GM21447 (cell line): ENCODE measurements at regions not wholly inside any gene's neighbourhood (a gene's known extent, or its start where the extent isn't known, plus 50 kb on each side); places are given as distances from the start of the nearest gene placed in this dataset.

Experiments used
- ATAC-seq: cut with Tn5 transposase; IDR thresholded peaks from one replicate; pipeline ENCODE4 v1.9.1; 2021; ENCODE audit not compliant: unreplicated experiment

DNA sequence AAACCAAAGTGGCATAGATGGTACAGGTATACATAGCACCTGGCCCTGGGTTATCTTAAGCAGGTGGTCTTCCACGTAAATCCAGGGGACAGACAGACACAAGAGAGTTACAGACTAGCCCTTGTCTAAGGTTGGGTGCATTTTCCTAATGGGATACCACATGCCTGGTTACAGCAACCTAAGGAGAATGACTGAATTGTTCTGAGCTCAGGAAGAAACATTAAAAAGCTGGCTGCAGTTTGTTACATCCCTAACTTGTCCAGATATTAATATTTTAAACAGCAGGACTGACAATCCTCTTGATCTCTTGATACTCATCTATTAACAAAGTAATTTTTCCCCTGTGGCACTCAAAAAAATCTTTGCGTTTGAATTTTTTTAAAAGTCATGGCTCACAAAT, 102.2 kb upstream of the SERP2 start:
- ATAC-seq = no peak

GRCh38 chr13:44271915-44272341, 101.7 kb upstream of the SERP2 start:
- no peak for ATAC-seq

DNA sequence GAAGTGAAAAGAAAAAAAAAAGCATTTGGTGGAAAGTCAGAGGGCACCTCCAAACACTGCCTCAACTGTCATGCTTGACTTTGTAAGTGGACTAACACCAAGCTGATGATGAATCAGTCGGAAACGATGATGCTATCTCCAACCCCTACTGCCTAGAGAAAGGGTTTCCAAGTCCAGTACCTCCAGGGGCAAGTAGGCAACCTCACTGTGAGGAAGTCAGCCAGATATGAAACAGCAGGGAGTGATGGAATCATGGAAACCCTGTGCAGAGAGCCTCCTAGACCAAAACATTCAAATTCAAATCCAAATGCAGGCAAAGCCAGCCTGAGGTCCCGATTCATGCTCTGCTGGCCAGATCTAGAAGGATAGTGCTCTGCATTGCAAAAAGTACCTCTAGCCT, 100.9 kb upstream of the SERP2 start:
- no peak for ATAC-seq

DNA sequence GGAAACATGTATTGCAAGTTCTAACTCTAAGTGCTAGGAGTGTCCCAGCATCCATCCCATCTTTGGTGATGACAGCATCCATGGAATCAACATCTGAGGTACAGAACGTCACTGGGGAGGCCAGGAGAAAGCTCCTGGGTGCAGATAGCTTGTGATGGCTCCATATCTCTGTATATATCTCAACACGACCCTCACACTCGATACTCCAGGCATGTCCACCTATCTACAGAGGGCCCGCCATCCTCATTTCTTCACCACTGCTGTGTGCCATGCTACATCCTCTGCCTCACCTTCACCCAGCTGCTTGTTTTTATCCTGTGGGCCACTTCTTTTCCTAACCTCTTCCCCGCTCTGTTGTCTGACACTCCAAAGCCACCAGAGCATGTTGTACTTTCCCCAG, 100.4 kb upstream of the SERP2 start:
- ATAC-seq = no peak

- ATAC-seq = peak; percentile 92
Measured at GRCh38 chr13:44273991-44274770, 99.4 kb upstream of the SERP2 start.

DNA sequence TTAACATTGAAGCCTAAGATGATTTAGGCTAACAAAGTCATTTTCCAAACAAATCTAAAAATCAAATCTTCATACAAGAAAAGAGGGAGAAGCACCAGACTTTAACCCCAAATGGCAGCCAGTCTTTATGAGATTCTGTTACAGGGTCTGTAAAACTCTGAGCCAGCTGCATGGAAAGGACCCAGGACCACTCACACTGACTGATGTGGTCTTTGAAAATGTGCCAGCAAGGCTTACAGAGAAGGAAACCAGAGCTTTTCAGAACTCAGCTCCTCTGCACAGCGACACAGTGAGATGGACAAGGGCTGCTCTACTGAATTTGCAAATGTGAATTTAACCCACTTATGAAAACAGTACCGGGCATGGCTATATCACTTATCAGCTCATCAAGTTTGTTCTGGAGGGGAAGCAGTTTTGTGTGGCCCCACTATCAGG, 98.8 kb upstream of the SERP2 start:
- ATAC-seq = no peak

GRCh38 chr13:44275381-44275780, 98.2 kb upstream of the SERP2 start:
- ATAC-seq = no peak

DNA sequence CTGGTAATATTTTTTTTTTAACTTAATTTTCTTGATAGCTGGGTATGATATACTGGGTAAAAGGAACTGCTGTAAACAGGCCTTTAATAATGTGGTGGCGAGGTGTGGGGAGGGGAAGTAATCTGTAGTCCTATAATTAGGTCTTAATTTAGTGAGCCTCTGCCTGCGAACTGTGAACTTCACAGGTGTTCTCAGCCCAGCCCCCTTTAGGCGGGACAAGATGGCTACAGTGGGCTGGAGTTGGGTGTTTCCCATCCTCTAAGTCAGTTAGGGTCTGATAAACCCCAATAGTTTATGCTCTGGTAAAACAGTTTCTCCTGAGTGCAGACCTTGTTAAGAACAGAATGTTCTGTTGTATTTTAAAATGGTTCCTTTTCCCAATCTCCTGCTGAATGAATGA, 97.6 kb upstream of the SERP2 start:
- ATAC-seq = no peak

GRCh38 chr13:44277459-44277858, 96.2 kb upstream of the SERP2 start:
- ATAC-seq = no peak

DNA sequence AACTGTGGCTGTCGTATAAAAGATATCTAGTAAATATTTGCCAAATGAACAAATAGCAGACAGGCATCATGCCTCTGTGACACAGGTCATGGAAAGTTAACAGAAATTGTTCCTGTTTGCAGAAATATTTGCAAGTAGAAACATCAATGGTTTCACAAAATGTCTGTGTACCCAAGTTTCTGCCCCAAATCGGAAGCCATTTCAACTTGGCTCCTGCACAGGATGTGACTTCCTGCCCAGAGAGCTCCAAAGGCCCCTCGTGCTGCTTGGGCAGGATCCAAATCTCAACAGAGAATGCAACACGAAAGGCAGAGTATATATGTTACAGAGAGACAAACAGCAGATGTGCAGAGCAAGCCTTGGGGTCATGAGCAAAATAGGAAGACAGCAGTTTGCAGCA, 95.5 kb upstream of the SERP2 start:
- no peak for ATAC-seq

DNA sequence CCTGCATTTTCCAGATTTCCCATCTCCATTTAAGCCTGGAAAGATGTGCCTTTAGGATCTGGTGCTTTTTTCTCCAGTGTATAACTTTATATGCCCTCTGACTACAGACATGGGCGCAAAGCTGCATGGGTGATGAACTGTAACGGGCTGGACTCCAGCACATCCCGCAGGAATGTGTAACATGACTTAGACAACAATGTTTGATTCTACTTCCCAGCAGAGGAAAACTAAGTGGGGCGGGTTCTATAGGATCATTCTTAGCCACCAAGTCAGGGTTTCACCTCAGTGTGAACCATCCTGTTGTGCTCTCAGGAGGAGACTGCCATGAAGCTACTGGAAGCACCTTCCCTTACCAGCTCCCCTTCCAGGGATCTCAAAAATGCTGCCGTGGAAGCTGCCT, 93.2 kb upstream of the SERP2 start:
- no peak for ATAC-seq

DNA sequence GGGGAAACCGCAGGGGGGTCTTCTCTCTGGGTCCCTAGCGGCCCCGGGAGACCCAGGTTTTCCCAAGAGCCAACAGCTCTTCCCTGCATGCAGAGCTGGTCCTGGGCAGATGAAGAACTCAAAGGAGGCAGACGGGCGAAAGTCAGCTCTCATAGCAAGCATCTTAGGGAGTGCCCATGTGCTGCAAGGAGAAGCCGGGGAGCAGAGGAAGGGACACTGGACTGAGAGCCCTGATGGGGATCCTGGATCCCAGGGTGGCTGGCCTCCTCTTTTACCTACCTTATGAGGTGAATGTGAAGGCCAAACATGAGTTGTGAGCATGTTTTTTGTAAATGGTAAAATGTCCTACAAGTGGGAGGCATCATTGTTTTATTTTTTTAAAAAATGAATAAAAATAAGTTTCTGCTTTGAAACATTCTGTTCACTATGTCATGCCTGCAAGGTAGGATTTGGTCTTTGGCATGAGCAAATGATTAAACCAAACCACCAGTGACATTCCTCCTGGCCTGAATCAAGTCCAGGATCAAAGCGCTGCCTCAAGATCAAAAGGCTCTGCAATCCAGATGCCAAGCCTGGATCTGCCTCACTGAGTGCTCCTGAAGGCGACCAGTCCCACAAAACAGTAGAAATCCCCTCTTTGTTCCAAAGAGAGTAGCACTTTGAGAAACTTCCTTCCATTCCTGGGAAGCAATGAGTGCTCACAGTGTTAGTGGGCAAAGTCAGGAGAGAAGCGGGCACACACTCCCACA, 92.2 kb upstream of the SERP2 start:
- no peak for ATAC-seq

GRCh38 chr13:44283600-44283999, 90.0 kb upstream of the SERP2 start:
- ATAC-seq = no peak

GRCh38 chr13:44287958-44288357, 85.7 kb upstream of the SERP2 start:
- ATAC-seq = no peak

DNA sequence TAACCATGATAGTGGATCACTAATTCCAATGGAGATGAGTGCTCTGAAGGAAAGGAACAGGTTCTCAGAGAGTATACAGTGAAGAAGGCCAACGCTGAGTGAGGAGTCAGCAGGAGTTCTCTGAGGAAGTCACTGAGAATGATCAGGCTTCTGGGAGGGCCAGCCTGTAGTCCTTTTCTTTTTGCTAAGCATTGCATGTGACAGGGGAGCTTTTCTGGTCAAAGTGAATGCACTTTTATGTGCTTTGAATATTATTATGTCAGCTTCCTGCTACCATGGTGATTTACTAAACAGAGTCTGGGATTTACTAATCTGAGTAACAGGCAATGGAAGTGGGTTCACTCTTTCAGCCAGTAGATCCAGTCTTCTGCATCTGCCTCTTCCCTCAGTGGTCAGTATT, 81.1 kb upstream of the SERP2 start:
- ATAC-seq = no peak

DNA sequence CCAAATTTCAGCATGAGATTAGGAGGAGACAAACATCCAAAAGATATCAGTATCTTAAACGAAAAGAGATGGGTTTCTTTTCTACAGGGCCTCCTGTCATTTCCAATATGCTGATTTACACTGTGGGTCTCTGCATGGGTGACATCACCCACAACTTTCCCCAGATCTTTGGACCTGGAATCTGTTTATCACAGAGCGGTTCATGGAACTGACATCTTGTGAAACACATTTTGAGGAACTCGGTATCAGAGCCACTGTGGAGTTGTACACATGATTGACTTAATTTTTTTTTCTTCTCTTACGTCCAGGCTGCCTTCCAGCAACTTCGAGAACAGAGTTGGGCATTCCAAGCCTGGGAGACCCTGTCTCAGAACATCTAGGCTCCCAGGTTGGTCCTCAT, 80.2 kb upstream of the SERP2 start:
- no peak for ATAC-seq

DNA sequence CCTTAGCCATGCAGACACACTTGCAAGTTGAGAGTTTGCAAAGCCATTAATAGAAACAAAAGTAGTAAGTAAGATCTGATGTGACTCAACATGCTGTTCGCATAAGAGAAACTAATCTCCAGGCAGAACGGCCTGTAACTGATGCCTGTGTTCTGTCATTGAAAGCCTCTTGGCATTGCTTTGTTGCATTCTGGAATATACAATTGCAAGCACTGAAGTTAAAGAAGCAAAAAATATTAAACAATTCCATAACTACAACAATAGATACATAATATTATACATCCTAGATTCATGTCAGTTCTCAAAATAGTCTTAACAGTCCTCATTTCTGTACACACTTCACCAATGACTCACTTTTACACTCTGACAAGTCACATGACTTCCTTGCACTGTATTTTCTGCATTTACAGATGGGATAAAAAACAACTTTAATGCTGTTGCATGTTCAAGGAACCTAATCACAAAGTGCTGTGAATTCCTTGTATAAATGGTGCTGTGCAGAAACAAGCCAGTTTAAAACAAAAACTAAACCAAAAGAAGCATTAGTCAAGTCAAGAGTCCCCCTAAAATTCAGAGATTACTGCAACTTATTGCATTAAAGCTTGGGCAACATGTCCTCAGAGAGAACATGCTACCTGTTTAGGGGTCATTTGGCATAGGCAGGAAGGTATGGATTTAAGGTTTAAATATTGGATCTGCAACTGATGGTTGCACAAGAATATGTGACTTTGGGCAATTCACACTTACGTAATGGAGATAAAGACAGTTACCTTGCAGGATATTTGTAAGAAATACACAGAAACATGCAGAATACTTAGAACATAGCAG, 79.5 kb upstream of the SERP2 start:
- no peak for ATAC-seq

GRCh38 chr13:44294876-44295275, 78.7 kb upstream of the SERP2 start:
- ATAC-seq = no peak

- ATAC-seq = no peak
Measured at GRCh38 chr13:44296856-44297255, 76.8 kb upstream of the SERP2 start.

DNA sequence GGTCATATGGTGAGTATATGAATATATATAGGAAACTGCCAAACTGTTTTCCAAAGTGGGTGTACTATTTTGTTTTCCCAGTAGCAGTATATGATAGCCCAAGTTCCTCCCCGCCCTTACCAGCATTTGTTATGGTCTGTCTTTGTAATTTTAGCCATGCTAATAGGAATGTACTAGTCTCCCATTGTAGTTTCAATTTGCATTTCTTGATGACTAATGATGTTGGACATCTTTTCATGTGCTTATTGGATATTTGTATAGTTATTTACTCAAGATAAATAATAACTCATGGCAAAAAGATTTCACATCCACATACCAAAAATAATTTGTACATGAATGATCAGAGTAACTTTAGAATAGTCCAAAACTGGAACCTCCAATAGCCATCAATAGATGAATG, 75.3 kb upstream of the SERP2 start:
- ATAC-seq = no peak

GRCh38 chr13:44299152-44299943, 74.3 kb upstream of the SERP2 start:
- no peak for ATAC-seq
